MM.1S (cell line): ENCODE measurements at regions not wholly inside any gene's neighbourhood (a gene's known extent, or its start where the extent isn't known, plus 50 kb on each side); places are given as distances from the start of the nearest gene placed in this dataset.

Experiments
- DNase-seq: peaks from one replicate; pipeline ENCODE4 v3.0.0-alpha.2; 2015
- H2AFZ ChIP-seq: fragments of 300-600 bp; sonication (generic); 2 replicates; pipeline ENCODE4 v1.6.0; 2016; ENCODE audit warnings: antibody characterized with exemption, low read length
- H3F3A ChIP-seq: fragments of 300-600 bp; sonication (generic); 2 replicates; pipeline ENCODE4 v1.6.1; 2016; ENCODE audit warnings: mild to moderate bottlenecking, antibody characterized with exemption, low read length, moderate library complexity, mixed read lengths; ENCODE audit not compliant: insufficient read depth
- H3K27ac ChIP-seq: fragments of 300-600 bp; sonication (generic); 2 replicates; pipeline ENCODE4 v1.5.1; 2016; ENCODE audit warnings: mild to moderate bottlenecking, low read length
- H3K27me3 ChIP-seq: fragments of 300-600 bp; sonication (generic); replicated peaks from 2 replicates; pipeline ENCODE4 v1.6.0; 2016; ENCODE audit warnings: low read length; ENCODE audit not compliant: insufficient read depth
- H3K36me3 ChIP-seq: fragments of 300-600 bp; sonication (generic); replicated peaks from 2 replicates; pipeline ENCODE4 v1.6.1; 2016; ENCODE audit warnings: mild to moderate bottlenecking, low read length, mixed read lengths; ENCODE audit not compliant: insufficient read depth
- H3K4me1 ChIP-seq: fragments of 300-600 bp; sonication (generic); 2 replicates; pipeline ENCODE4 v1.6.1; 2016; ENCODE audit warnings: low read length, mixed read lengths
- H3K4me2 ChIP-seq: fragments of 300-600 bp; sonication (generic); 2 replicates; pipeline ENCODE4 v1.6.0; 2016; ENCODE audit warnings: low read depth, low read length
- H3K4me3 ChIP-seq: fragments of 300-600 bp; sonication (generic); 2 replicates; pipeline ENCODE4 v1.5.1; 2016; ENCODE audit warnings: low read length, mixed read lengths
- H3K79me2 ChIP-seq: fragments of 300-600 bp; sonication (generic); 2 replicates; pipeline ENCODE4 v1.6.1; 2016; ENCODE audit warnings: mixed run types, low read length, mixed read lengths
- H3K9ac ChIP-seq: fragments of 300-600 bp; sonication (generic); 2 replicates; pipeline ENCODE4 v1.6.1; 2016; ENCODE audit warnings: low read length, mixed read lengths
- H3K9me2 ChIP-seq: fragments of 300-600 bp; sonication (generic); replicated peaks from 2 replicates; pipeline ENCODE4 v1.6.1; 2016; ENCODE audit warnings: mild to moderate bottlenecking, low read length, mixed read lengths; ENCODE audit not compliant: insufficient read depth
- H3K9me3 ChIP-seq: fragments of 300-600 bp; sonication (generic); replicated peaks from 2 replicates; pipeline ENCODE4 v1.6.1; 2016; ENCODE audit warnings: mild to moderate bottlenecking, low read length, mixed read lengths; ENCODE audit not compliant: insufficient read depth
- H4K20me1 ChIP-seq: fragments of 300-600 bp; sonication (generic); 2 replicates; pipeline ENCODE4 v1.6.1; 2016; ENCODE audit warnings: mild to moderate bottlenecking, low read length, moderate library complexity, mixed read lengths; ENCODE audit not compliant: insufficient read depth
- EZH2 ChIP-seq: fragments of 300-600 bp; sonication (generic); optimal IDR thresholded peaks from 2 replicates; pipeline ENCODE3; 2017; ENCODE audit warnings: low read depth, mild to moderate bottlenecking, antibody characterized with exemption, low read length, mixed read lengths
- EZH2phosphoT487 ChIP-seq: fragments of 300-600 bp; sonication (generic); IDR thresholded peaks from 2 replicates; pipeline ENCODE4 v1.6.1; 2018; ENCODE audit warnings: antibody characterized with exemption, low read length
- TF ChIP-seq, protein P1 (sequence below): fragments of 300-600 bp; sonication (generic); IDR thresholded peaks from 2 replicates; pipeline ENCODE4 v1.5.1; 2016; ENCODE audit warnings: antibody characterized with exemption, low read length, mixed read lengths

DNA sequence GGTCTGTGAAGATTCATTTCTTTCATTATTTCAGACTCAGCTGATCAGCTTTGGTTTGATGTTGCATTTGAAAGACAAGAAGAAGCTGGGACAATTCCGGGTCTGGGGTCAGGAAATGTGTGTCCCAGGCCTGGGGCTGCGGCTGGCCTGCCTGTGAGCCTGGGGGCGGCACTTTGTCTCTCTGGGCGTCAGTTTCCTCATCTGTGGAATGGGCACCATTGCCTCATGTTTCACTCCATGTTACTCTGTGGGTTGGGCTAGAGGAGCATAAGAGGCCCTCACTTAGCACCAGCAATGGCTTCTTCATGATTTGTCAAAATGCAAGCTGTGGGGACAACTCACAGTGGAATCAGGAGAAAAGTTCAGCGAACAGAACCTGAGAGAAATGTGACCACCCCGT lies 570.1 kb downstream of the VRK1 start:
- Histone ChIP-seq H4K20me1 (no peaks in the 10 kb centered on the region), H3K4me3 (no peak overlapping the region), H3K4me2 (no peak overlapping the region), H3K36me3 (no peaks in the 10 kb centered on the region), H3F3A (no peaks in the 10 kb centered on the region), H3K9me3 (no peaks in the 10 kb centered on the region), H3K27ac (no peak overlapping the region), H3K4me1 (no peaks in the 10 kb centered on the region), H3K79me2 (no peaks in the 10 kb centered on the region), H2AFZ (no peak overlapping the region), H3K9me2 (no peaks in the 10 kb centered on the region), H3K9ac (no peak overlapping the region), H3K27me3 (no peaks in the 10 kb centered on the region)
- TF ChIP-seq, protein P1, sequence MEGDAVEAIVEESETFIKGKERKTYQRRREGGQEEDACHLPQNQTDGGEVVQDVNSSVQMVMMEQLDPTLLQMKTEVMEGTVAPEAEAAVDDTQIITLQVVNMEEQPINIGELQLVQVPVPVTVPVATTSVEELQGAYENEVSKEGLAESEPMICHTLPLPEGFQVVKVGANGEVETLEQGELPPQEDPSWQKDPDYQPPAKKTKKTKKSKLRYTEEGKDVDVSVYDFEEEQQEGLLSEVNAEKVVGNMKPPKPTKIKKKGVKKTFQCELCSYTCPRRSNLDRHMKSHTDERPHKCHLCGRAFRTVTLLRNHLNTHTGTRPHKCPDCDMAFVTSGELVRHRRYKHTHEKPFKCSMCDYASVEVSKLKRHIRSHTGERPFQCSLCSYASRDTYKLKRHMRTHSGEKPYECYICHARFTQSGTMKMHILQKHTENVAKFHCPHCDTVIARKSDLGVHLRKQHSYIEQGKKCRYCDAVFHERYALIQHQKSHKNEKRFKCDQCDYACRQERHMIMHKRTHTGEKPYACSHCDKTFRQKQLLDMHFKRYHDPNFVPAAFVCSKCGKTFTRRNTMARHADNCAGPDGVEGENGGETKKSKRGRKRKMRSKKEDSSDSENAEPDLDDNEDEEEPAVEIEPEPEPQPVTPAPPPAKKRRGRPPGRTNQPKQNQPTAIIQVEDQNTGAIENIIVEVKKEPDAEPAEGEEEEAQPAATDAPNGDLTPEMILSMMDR = no peak
- TF ChIP-seq EZH2 (no peak), EZH2phosphoT487 (no peak)
- DNase-seq = no peak

DNA sequence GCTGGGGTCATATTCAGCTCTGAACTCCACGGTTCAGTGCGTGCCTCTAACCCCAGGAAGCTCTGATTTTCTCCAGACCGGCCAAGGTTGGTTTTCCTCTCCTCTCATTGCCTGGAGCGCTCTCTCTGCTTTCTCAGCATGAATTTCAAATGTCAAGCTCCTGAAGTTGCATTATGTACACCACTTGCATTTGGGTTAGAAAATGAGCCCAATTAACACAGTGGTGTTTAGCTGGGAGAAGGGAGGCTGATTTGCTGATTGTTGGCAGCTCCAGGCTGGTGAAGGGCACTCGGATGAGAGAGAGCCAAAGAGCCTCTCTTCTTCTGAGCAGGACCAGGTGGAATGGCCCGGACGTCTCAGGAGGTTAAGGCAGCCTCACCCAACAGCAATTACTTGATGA lies 570.9 kb downstream of the VRK1 start:
- no peaks in the 10 kb centered on the region for H3F3A ChIP-seq
- H3K4me3 ChIP-seq = no peak overlapping the region
- no peak overlapping the region for H2AFZ ChIP-seq
- H3K79me2 ChIP-seq = no peaks in the 10 kb centered on the region
- H3K27me3 ChIP-seq = no peaks in the 10 kb centered on the region
- no peaks in the 10 kb centered on the region for H3K9me2 ChIP-seq
- H3K36me3 ChIP-seq = no peaks in the 10 kb centered on the region
- no peak overlapping the region for H3K9ac ChIP-seq
- no peak overlapping the region for H3K27ac ChIP-seq
- no peaks in the 10 kb centered on the region for H4K20me1 ChIP-seq
- DNase-seq = no peak
- H3K9me3 ChIP-seq = no peaks in the 10 kb centered on the region
- TF ChIP-seq EZH2phosphoT487 (no peak), EZH2 (no peak)
- TF ChIP-seq, protein P1 = no peak
- no peaks in the 10 kb centered on the region for H3K4me1 ChIP-seq
- no peak overlapping the region for H3K4me2 ChIP-seq

DNA sequence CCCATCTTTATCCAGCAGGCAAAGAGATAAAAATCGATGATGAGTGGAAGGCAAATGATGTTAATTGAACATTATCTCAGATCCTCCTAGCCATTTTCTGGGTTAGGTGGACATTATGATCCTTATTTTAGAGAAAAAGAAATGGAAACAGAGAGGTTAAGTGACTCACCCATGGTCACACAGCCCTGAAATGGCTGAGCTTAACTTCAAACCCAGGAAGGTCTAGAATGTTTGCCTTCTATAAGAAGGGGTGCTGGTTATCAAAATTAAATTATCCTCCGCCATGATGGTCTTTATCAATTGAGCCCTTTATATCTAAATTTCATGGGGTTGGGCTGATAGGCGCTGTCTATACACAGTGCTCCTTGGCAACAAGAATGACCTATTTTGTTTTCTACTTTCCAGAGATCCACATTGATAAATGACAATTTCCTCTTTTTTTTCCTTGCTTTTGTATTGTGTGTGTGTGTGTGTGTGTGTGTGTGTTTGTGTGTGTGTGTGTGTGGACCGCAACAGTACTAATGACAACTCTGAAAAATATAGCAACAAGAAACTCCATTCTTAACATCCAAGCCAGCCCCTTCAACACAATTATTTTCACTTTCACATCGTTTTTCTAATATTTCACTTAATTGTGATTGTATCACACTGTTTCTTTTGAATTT lies 571.9 kb downstream of the VRK1 start:
- no peaks in the 10 kb centered on the region for H3K79me2 ChIP-seq
- H3K9me2 ChIP-seq = no peaks in the 10 kb centered on the region

More for the DNA sequence above, 571.9 kb downstream of the VRK1 start:
- no peaks in the 10 kb centered on the region for H3F3A ChIP-seq
- H4K20me1 ChIP-seq = no peaks in the 10 kb centered on the region
- no peak overlapping the region for H3K9ac ChIP-seq
- H3K27me3 ChIP-seq = no peaks in the 10 kb centered on the region
- no peak overlapping the region for H2AFZ ChIP-seq
- no peak for DNase-seq
- H3K4me1 ChIP-seq = no peaks in the 10 kb centered on the region
- no peaks in the 10 kb centered on the region for H3K36me3 ChIP-seq
- H3K4me2 ChIP-seq = no peak overlapping the region
- TF ChIP-seq EZH2phosphoT487 (no peak), EZH2 (no peak)
- TF ChIP-seq, protein P1 = no peak
- no peaks in the 10 kb centered on the region for H3K9me3 ChIP-seq
- H3K27ac ChIP-seq = no peak overlapping the region
- H3K4me3 ChIP-seq = no peak overlapping the region
